Esophagus (tissue), 2 donors: ENCODE measurements at regions not wholly inside any gene's neighbourhood (a gene's known extent, or its start where the extent isn't known, plus 50 kb on each side); places are given as distances from the start of the nearest gene placed in this dataset.

Experiments
- H3K27ac ChIP-seq, 2 donors: one replicate each; pipeline ENCODE4 v1.5.1; 2013; ENCODE audit warnings: low read depth in 2 of 2, mild to moderate bottlenecking in 2 of 2, inconsistent platforms in 1 of 2, low read length in 1 of 2, moderate library complexity in 1 of 2
- H3K27me3 ChIP-seq, 2 donors: one replicate each; pipeline ENCODE4 v1.6.1; 2013; ENCODE audit warnings: low read length in 2 of 2, control low read depth in 1 of 2, mild to moderate bottlenecking in 1 of 2; ENCODE audit not compliant: insufficient read depth in 2 of 2, control insufficient read depth in 1 of 2
- H3K36me3 ChIP-seq, 2 donors: one replicate each; pipeline ENCODE4 v1.6.1; 2013; ENCODE audit warnings: low read length in 1 of 2; ENCODE audit not compliant: control insufficient read depth in 2 of 2, insufficient read depth in 2 of 2
- H3K4me1 ChIP-seq, 2 donors: one replicate each; pipeline ENCODE4 v1.6.1; 2013; ENCODE audit warnings: low read length in 1 of 2; ENCODE audit not compliant: control insufficient read depth in 2 of 2, insufficient read depth in 2 of 2
- H3K4me3 ChIP-seq, 2 donors: one replicate each; pipeline ENCODE4 v1.5.1; 2013; ENCODE audit warnings: low read length in 2 of 2, mild to moderate bottlenecking in 2 of 2, low read depth in 1 of 2, moderate library complexity in 1 of 2
- H3K9me3 ChIP-seq, 2 donors: one replicate each; pipeline ENCODE4 v1.6.1; 2013; ENCODE audit warnings: mild to moderate bottlenecking in 2 of 2, low read depth in 1 of 2, low read length in 1 of 2, moderate library complexity in 1 of 2; ENCODE audit not compliant: control insufficient read depth in 2 of 2, insufficient read depth in 1 of 2
- WGBS, 2 donors: extraction: QIAGEN DNeasy Blood & Tissue Kit; methylation state at CpG; one replicate each; pipeline ENCODE4 v1.1.7; 2013; 5-methylcytosine and 5-hydroxymethylcytosine counted together
- donor health status: healthy with polysubstance abuse.
- donor health status: Bipolar disorder and iron deficiency.

GRCh38 chr4:20126906-20127305 lies 124.8 kb upstream of the SLIT2 start:
- 91 to 92% methylated on average over 1 of the region's 1 CpG for WGBS, 2 donors

GRCh38 chr4:20124317-20125026 lies 127.2 kb upstream of the SLIT2 start:
- Histone ChIP-seq H3K9me3 (no peaks in the 10 kb centered on the region), H3K4me3 (no peak overlapping the region), H3K36me3 (no peaks in the 10 kb centered on the region), H3K4me1 (no peaks in the 10 kb centered on the region), H3K27me3 (no peaks in the 10 kb centered on the region), H3K27ac (no peak overlapping the region)
- WGBS, 2 donors = 82 to 87% methylated on average over 3 of the region's 3 CpGs

More at GRCh38 chr4:20126906-20127305, 124.8 kb upstream of the SLIT2 start:
- Histone ChIP-seq H3K9me3 (no peaks in the 10 kb centered on the region), H3K27ac (no peak overlapping the region), H3K27me3 (no peaks in the 10 kb centered on the region), H3K4me1 (no peaks in the 10 kb centered on the region), H3K36me3 (no peaks in the 10 kb centered on the region), H3K4me3 (no peak overlapping the region)

- Histone ChIP-seq H3K36me3 (no peaks in the 10 kb centered on the region), H3K27ac (no peak overlapping the region), H3K4me3 (no peak overlapping the region), H3K4me1 (no peaks in the 10 kb centered on the region), H3K9me3 (no peaks in the 10 kb centered on the region), H3K27me3 (no peaks in the 10 kb centered on the region)
- WGBS, 2 donors = 85% methylated on average over 4 of the region's 4 CpGs
Observed at GRCh38 chr4:20122198-20122988, 129.3 kb upstream of the SLIT2 start.

DNA sequence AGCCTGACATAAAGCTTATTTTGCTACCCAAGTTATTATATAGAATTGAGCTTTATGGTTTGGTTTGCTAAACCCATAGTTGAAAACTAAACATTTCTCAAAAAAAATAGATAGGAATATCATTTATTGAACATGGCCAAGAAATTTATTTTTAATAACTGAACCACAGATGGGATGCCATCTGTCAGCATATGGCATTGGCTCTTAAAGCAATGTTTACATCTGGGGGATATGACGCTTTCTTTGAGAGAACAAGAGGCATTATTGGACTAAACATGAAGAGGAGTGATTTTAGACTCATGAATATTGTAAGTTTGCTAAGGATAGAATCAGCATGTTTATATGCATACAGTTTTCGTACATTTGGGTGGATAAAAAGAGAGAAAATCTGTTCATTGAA lies 132.6 kb upstream of the SLIT2 start:
- WGBS, 2 donors = 73 to 78% methylated on average over 2 of the region's 2 CpGs
- Histone ChIP-seq H3K4me1 (no peaks in the 10 kb centered on the region), H3K9me3 (no peaks in the 10 kb centered on the region)

GRCh38 chr4:20109391-20109790 lies 142.3 kb upstream of the SLIT2 start:
- no peaks in the 10 kb centered on the region for H3K36me3 ChIP-seq
- no peaks in the 10 kb centered on the region for H3K27me3 ChIP-seq
- 26 to 27% methylated on average over 3 of the region's 3 CpGs for WGBS, 2 donors
- H3K4me3 ChIP-seq = no peak overlapping the region
- no peaks in the 10 kb centered on the region for H3K9me3 ChIP-seq
- H3K27ac ChIP-seq = no peak overlapping the region
- no peaks in the 10 kb centered on the region for H3K4me1 ChIP-seq

More for the DNA sequence above, 132.6 kb upstream of the SLIT2 start:
- Histone ChIP-seq H3K27me3 (no peaks in the 10 kb centered on the region), H3K36me3 (no peaks in the 10 kb centered on the region), H3K27ac (no peak overlapping the region), H3K4me3 (no peak overlapping the region)

DNA sequence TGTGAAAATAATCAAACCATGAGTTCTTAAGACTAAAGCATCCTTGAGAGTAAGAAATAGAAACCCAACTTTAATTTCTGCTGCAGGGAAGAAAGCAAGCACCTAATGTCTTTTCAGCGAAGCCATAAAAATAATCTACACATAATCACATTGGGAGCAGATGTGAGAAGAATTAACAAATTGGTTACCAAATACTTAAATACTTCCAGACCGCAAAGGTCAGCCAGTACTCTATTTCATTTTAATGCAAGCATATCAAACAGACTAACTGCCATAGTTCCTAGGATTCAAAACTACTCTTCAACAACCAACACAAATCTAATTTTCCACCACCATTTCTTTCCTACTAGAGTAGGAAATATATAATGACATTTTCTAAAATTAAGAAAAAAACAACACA lies 144.8 kb upstream of the SLIT2 start:
- H3K27ac ChIP-seq = no peak overlapping the region
- 87 to 91% methylated on average over 2 of the region's 2 CpGs for WGBS, 2 donors

GRCh38 chr4:20101831-20102230 lies 149.9 kb upstream of the SLIT2 start:
- no peak overlapping the region for H3K4me3 ChIP-seq
- H3K27me3 ChIP-seq = no peaks in the 10 kb centered on the region
- H3K27ac ChIP-seq = no peak overlapping the region
- no peaks in the 10 kb centered on the region for H3K4me1 ChIP-seq
- WGBS, 2 donors = 97 to 98% methylated on average over 4 of the region's 4 CpGs
- H3K9me3 ChIP-seq = no peaks in the 10 kb centered on the region
- no peaks in the 10 kb centered on the region for H3K36me3 ChIP-seq

More for the DNA sequence above, 144.8 kb upstream of the SLIT2 start:
- Histone ChIP-seq H3K36me3 (no peaks in the 10 kb centered on the region), H3K4me1 (no peaks in the 10 kb centered on the region), H3K27me3 (no peaks in the 10 kb centered on the region), H3K9me3 (no peaks in the 10 kb centered on the region), H3K4me3 (no peak overlapping the region)

GRCh38 chr4:20096911-20097310 lies 154.8 kb upstream of the SLIT2 start:
- Histone ChIP-seq H3K4me1 (no peaks in the 10 kb centered on the region), H3K27me3 (no peaks in the 10 kb centered on the region), H3K9me3 (no peaks in the 10 kb centered on the region), H3K27ac (no peak overlapping the region), H3K4me3 (no peak overlapping the region), H3K36me3 (no peaks in the 10 kb centered on the region)
- WGBS, 2 donors = 74 to 80% methylated on average over 2 of the region's 2 CpGs

DNA sequence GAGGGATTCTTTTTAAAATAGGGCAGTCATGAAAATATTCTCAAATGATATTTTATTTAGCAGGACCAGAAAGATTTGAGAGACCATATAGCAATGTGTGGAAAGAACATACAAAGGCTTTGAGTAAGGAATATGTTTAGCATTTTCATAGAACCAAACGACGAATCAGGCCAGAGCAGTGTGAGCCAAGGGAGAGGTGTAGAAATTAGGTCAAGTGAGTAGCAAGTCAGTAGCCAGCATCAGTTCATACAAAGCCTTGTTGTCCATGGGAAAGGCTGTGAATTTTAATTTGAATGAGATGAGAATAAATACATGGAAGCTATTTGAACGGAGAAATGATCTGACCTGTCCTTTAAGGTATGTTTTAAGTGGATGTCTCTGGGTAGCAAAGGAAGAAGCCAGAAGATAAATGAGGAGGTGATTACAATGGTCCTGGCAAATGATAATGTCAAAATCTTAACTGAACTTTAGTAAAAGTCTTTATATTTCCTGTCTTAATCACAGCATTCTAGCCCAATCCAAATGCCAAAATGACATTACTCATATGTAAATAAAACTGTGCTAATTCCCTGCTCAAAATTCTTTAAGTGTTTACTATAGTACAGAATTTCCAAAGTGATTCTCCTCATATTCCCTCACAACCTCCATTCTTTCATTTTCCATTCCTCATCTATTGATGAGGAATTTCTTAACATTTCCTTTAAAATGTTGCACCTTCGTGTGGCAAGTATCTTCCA lies 155.7 kb upstream of the SLIT2 start:
- WGBS, 2 donors = 78 to 86% methylated on average over 4 of the region's 4 CpGs
- no peaks in the 10 kb centered on the region for H3K36me3 ChIP-seq
- no peak overlapping the region for H3K4me3 ChIP-seq
- no peak overlapping the region for H3K27ac ChIP-seq
- no peaks in the 10 kb centered on the region for H3K9me3 ChIP-seq
- no peaks in the 10 kb centered on the region for H3K27me3 ChIP-seq
- H3K4me1 ChIP-seq = no peaks in the 10 kb centered on the region
